Bone marrow (tissue), 2 donors: ENCODE measurements at regions not wholly inside any gene's neighbourhood (a gene's known extent, or its start where the extent isn't known, plus 50 kb on each side); places are given as distances from the start of the nearest gene placed in this dataset.
"Not testable (repeated sequence)": the region's sequence is repeated elsewhere in the genome, so short reads cannot be mapped to it uniquely, and the experiment has no call there.

ENCODE experiments used
- DNase-seq, 2 donors: peaks; one replicate each; lab custom pipeline; 2025; lab: John Stamatoyannopoulos, UW

DNA sequence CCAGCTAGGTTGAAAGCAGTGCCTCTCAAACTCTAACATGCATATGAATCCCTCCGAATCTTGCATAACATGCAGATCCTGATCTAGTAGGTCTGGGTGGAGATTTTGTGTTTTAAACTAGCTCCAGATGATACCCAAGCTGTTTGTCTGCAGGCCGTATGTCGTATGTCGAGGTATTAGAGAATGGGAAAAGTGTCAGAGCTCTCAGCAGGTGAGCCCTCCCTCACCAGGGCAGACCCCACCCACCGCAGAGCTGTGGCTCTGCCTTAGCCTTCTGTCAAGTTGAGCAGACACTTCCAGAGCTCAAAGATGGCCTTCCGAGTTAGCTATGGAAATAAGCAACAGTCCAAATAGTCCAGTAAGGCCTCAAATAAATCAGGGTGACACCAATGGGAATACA, 83.2 kb upstream of the MAP3K1 start:
- DNase-seq, result no peak

DNA sequence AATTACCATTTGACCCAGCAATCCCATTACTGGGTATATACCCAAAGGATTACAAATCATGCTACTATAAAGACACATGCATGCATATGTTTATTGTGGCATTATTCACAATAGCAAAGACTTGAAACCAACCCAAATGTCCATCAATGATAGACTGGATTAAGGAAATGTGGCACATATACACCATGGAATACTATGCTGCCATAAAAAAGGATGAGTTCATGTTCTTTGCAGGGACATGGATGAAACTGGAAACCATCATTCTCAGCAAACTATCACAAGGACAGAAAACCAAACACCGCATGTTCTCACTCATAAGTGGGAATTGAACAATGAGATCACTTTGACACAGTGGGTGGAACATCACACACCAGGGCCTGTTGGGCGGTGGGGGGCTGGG, 83.9 kb upstream of the MAP3K1 start:
- DNase-seq, result not testable (repeated sequence)

- no peak for DNase-seq
Observed at GRCh38 chr5:56729488-56729887, 85.9 kb upstream of the MAP3K1 start.

GRCh38 chr5:56725711-56726411, 89.5 kb upstream of the MAP3K1 start:
- DNase-seq, result no peak

DNA sequence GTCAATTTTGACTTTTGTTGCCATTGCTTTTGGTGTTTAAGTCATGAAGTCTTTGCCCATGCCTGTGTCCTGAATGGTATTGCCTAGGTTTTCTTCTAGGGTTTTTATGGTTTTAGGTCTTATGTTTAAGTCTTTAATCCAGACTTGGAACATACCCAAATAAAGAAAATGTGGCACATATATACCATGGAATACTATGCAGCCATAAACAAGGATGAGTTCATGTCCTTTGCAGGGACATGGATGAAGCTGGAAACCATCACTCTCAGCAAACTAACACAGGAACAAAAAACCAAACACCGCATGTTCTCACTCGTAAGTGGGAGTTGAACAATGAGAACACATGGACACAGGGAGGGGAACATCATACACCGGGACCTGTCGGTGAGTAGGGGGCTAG, 90.5 kb upstream of the MAP3K1 start:
- not testable (repeated sequence) for DNase-seq

- no peak for DNase-seq
Observed at GRCh38 chr5:56722317-56722716, 93.0 kb upstream of the MAP3K1 start.

DNA sequence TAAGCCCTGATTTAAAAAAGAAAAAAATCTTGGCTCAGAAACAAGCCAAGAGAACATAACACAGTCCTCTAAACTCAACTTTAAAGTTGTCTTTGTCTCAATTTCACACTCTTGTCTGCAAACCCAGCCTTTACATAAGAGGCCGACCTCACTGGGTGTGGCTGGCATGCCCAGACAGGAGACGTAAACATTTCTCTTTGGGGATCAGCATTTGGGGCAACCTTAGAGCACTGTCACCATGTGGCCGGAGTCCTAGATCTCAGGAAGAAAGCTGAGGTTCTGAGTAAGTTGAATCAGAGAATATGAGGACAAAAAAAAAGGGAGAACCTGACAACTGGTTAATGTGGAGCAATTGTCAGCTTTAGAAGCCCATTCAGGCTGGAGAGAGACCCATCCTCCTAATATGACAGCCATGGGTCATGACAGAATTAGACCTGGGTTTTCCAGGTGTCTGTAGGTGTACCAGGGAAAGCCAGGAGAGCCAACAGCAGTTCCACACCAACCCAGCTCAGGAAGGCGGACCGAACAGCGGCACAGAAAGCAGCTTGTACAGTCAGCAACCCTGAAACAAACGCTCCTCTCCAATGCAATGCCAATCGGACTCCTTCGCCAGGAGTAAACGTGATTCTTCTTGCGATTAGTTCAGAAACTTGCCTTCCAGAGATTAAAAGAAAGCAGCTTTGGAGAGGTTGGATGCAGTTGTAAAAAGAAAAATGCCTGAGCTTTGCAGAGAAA, 97.9 kb upstream of the MAP3K1 start:
- DNase-seq, result no peak

GRCh38 chr5:56715986-56716385, 99.4 kb upstream of the MAP3K1 start:
- no peak for DNase-seq

- DNase-seq, result no peak
Observed at GRCh38 chr5:56712895-56713591, 102.3 kb upstream of the MAP3K1 start.

- DNase-seq, result no peak
Observed at GRCh38 chr5:56710826-56711590, 104.3 kb upstream of the MAP3K1 start.

- DNase-seq, result no peak
Observed at GRCh38 chr5:56706504-56706903, 108.8 kb upstream of the MAP3K1 start.

GRCh38 chr5:56705217-56705616, 110.1 kb upstream of the MAP3K1 start:
- no peak for DNase-seq

DNA sequence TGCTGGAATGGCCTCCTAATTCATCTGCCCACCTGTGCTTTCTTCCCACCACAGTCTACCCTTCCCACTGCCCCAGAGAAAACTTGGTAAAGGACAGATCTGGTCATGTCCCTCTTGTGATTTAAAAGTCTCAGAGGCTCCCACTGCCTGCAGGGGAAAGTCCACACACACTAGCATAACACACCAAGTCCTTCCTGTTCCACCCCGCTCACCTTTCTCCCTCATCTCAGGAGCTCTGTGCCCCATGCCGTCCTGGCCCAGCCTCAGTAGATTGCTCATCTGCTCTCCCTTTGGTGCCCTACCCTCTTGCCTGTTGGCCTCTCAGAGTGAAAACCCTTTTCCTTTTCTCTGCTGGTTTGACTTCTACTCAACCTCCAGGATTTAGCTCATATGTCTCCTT, 111.4 kb upstream of the MAP3K1 start:
- no peak for DNase-seq

- no peak for DNase-seq
Observed at GRCh38 chr5:56700711-56701110, 114.6 kb upstream of the MAP3K1 start.

DNA sequence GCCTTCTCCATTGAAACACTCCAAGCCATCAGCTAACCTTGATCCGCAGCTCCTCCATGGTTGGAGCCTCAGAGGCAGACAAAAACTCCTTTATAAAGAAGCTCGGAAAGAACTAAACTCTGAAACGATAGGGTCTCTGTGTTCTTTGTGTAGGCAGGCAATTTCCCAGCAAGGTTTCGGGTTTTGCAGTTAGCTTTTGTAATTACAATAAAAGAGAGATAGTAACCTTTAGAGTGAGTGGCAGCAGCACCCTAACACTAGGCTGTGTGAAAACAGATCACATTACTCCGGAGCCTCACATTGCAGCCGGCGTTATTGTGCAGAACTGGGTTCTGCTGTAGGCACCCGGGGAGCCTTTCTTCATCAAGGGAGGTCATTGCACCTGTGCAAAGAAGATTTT, 115.8 kb upstream of the MAP3K1 start:
- DNase-seq, result no peak

- DNase-seq, result no peak
Observed at GRCh38 chr5:56698463-56699381, 116.6 kb upstream of the MAP3K1 start.

DNA sequence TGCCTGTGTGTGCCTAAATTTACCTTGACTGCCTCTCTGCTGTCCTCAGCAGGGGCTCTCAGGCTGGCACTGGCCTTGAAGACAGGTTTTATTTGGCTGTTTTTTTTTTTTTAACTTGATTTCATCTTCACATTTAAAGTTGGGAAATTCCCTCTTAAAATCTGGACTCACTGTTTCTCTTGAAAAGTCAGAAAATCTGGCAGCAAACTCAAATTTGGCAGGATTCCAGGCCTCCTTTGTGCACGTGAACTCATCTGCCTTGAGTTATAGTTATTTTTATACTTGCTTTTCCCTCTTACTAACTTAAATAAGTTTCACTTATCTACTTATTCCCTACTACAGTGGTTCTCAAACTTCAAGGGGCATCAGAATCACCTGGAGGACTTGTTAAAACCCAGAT, 118.4 kb upstream of the MAP3K1 start:
- DNase-seq, result no peak

DNA sequence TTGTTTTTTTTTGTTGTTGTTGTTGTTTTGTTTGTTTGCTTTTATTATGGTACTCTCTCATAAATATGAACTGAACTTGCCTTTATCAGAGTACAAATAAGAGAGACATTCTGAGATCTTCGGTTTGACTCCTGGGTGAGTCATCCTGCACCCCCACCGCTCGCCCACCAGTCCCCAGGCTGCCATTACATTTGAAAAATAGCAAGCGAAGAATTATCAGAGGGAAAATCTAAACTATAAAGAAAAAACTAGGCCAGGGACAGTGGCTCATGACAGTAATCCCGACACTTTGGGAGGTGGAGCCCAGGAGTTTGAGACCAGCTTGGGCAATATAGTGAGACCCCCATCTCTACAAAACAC, 122.1 kb upstream of the MAP3K1 start:
- no peak for DNase-seq

DNA sequence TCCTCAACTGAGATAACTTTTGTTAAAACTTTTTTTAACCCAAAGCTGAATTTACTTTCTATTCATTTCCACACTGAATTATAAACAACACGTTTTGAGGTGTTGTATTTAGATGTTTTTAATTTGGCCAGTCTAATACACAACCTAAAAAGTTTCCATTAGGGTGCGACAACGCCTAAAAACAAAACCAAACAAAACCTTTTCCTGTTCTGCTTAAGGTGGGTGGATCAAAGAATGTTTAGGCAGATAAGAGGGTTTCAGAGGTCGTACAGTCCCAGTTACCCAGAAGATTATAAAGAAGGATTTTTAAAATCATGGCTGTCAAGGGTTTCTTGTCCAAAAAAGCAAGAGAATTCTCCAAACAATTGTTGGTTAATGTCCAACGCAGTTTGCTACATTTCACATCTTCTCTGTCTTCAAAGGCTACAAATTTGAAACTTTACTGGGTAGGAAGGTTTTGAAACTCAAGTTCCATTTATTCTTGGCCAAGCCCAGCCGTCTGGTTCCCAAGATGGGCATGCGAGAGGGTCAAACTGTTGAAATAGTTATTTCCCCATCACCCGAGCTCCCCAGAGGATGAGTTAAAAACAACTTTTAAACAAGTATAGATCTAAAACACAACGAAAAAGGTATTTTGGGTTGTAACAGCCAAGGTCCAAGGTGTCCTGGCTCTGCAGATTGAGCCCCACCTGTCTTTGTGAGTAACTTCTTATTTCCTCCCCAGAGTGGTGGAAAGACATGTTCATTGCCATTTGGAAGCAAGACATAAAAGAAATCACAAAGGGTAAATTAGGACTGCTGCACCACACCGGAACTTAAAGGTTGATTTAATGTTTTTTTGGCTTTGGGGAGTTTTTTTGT, 122.8 kb upstream of the MAP3K1 start:
- no peak for DNase-seq

DNA sequence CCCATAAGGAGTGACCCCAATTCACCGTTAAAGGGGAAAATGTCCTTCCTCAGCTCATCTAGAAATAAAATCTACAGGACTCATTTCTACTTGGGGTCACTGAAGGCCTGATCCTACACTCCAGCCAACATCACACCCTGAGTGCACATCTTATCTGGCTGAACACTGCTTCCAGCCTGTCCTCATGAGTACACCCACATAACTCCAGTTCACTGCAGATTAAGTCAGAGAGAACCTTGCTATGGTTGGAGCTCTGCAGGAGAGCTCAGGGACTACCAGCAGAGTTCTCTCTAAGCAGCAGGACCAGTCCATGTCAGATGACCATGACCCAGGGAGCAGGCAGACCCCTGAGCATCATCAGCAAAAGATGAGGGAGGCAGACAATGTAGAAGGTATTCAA, 126.9 kb upstream of the MAP3K1 start:
- DNase-seq, result no peak
